Endothelial cell (in vitro differentiated cells): ENCODE measurements at regions not wholly inside any gene's neighbourhood (a gene's known extent, or its start where the extent isn't known, plus 50 kb on each side); places are given as distances from the start of the nearest gene placed in this dataset.

Experiments used
- DNase-seq: peaks from one replicate; pipeline ENCODE4 v3.0.0; 2021; ENCODE audit warnings: low spot score
- H3K27ac Mint-ChIP-seq: one replicate; pipeline ENCODE4 v1.8.0; 2021; ENCODE audit warnings: mixed read lengths, inconsistent platforms; ENCODE audit not compliant: unreplicated experiment
- H3K27me3 Mint-ChIP-seq: one replicate; pipeline ENCODE4 v1.8.0; 2021; ENCODE audit warnings: mild to moderate bottlenecking, moderate library complexity, mixed read lengths, inconsistent platforms; ENCODE audit not compliant: unreplicated experiment
- H3K36me3 Mint-ChIP-seq: one replicate; pipeline ENCODE4 v1.8.0; 2021; ENCODE audit warnings: mild to moderate bottlenecking, low read depth, mixed read lengths, inconsistent platforms; ENCODE audit not compliant: unreplicated experiment
- H3K4me1 Mint-ChIP-seq: one replicate; pipeline ENCODE4 v1.8.0; 2021; ENCODE audit warnings: mild to moderate bottlenecking, mixed read lengths, inconsistent platforms; ENCODE audit not compliant: unreplicated experiment
- H3K4me3 Mint-ChIP-seq: one replicate; pipeline ENCODE4 v1.8.0; 2021; ENCODE audit warnings: mild to moderate bottlenecking, mixed read lengths, inconsistent platforms; ENCODE audit not compliant: unreplicated experiment
- H3K9me3 Mint-ChIP-seq: one replicate; pipeline ENCODE4 v1.8.0; 2021; ENCODE audit warnings: mixed read lengths, inconsistent platforms; ENCODE audit not compliant: unreplicated experiment
- CTCF ChIP-seq: fragments of 200-600 bp; sonication (generic); IDR thresholded peaks from one replicate; pipeline ENCODE4 v1.5.0; 2021; ENCODE audit warnings: antibody characterized with exemption; ENCODE audit not compliant: unreplicated experiment

- no peak overlapping the region for H3K27ac Mint-ChIP-seq
These were observed 1951.0 kb upstream of the ADGRL3 start for GRCh38 chr4:59249110-59249509.

GRCh38 chr4:59258002-59258401 is 1942.1 kb upstream of the ADGRL3 start:
- TF ChIP-seq CTCF: no peak
- no peak for DNase-seq
- H3K36me3 Mint-ChIP-seq: no peaks in the 10 kb centered on the region
- H3K27ac Mint-ChIP-seq: no peak overlapping the region
- no peaks in the 10 kb centered on the region for H3K4me1 Mint-ChIP-seq
- H3K9me3 Mint-ChIP-seq: no peaks in the 10 kb centered on the region
- H3K4me3 Mint-ChIP-seq: no peak overlapping the region
- no peaks in the 10 kb centered on the region for H3K27me3 Mint-ChIP-seq

More at GRCh38 chr4:59249110-59249509, 1951.0 kb upstream of the ADGRL3 start:
- no peaks in the 10 kb centered on the region for H3K27me3 Mint-ChIP-seq
- peaks cover 4% of the 10 kb centered on the region for H3K4me1 Mint-ChIP-seq
- no peaks in the 10 kb centered on the region for H3K9me3 Mint-ChIP-seq
- no peak for TF ChIP-seq CTCF
- no peaks in the 10 kb centered on the region for H3K36me3 Mint-ChIP-seq
- H3K4me3 Mint-ChIP-seq: no peak overlapping the region
- no peak for DNase-seq

- Mint-ChIP-seq H3K36me3 (no peaks in the 10 kb centered on the region), H3K27me3 (no peaks in the 10 kb centered on the region), H3K4me3 (no peak overlapping the region), H3K27ac (no peak overlapping the region), H3K9me3 (no peaks in the 10 kb centered on the region), H3K4me1 (no peaks in the 10 kb centered on the region)
- no peak for DNase-seq
- no peak for TF ChIP-seq CTCF
These were observed 1892.5 kb upstream of the ADGRL3 start for GRCh38 chr4:59307609-59308008.

GRCh38 chr4:59314637-59315036 is 1885.5 kb upstream of the ADGRL3 start:
- Mint-ChIP-seq H3K27me3 (no peaks in the 10 kb centered on the region), H3K9me3 (no peaks in the 10 kb centered on the region), H3K36me3 (no peaks in the 10 kb centered on the region)

GRCh38 chr4:59339631-59340030 is 1860.5 kb upstream of the ADGRL3 start:
- no peak for DNase-seq
- Mint-ChIP-seq H3K4me1 (no peaks in the 10 kb centered on the region), H3K9me3 (no peaks in the 10 kb centered on the region), H3K36me3 (no peaks in the 10 kb centered on the region), H3K27ac (no peak overlapping the region), H3K4me3 (no peak overlapping the region), H3K27me3 (no peaks in the 10 kb centered on the region)
- no peak for TF ChIP-seq CTCF

More at GRCh38 chr4:59314637-59315036, 1885.5 kb upstream of the ADGRL3 start:
- H3K27ac Mint-ChIP-seq: no peak overlapping the region
- peaks cover 7% of the 10 kb centered on the region for H3K4me1 Mint-ChIP-seq
- no peak overlapping the region for H3K4me3 Mint-ChIP-seq
- DNase-seq: no peak
- TF ChIP-seq CTCF: no peak
